HG03097 (cell line): ENCODE measurements at regions not wholly inside any gene's neighbourhood (a gene's known extent, or its start where the extent isn't known, plus 50 kb on each side); places are given as distances from the start of the nearest gene placed in this dataset.

ENCODE experiments used
- ATAC-seq: cut with Tn5 transposase; IDR thresholded peaks from one replicate; pipeline ENCODE4 v1.9.1; 2021; ENCODE audit not compliant: unreplicated experiment, low FRiP score

DNA sequence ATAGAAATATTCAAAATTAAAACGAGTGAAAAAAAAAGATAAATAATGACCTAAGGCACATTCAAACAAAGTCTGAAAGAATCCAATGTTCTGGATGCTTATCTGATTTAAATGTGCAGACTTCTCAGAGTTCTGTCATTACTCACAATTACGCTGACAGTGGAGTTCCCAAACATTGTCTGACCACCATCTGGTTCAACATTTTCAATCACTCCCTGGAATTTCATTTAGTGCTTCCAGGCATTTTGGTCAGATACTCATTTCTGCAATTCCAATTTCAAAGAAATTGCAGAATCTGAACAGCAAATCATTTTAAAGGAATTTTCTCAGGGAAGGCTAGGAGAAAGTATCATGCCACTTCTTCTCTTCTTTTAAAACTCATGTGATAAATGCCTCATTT is 398.2 kb upstream of the PDE3A start:
- ATAC-seq, result no peak

DNA sequence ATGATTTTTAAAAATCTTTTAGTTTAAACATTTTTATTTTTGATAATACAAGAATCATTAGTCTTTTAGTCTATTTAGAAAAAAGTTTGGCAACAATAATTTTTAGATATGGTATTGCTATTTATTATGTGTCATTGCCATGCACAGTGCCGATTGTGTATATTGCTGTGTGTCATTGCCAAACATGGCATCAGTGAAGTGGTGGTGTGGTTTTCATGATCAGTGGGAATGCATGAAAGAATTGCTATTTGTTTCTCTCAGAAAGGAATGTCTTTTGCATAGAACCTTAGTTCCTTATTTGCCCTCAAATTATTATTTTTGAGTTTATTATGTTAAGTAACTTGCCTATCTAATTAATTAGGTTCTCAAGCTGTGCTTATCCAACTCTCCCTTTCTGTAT is 397.5 kb upstream of the PDE3A start:
- ATAC-seq, result no peak

- no peak for ATAC-seq
Observed at GRCh38 chr12:19971361-19972280, 396.7 kb upstream of the PDE3A start.

GRCh38 chr12:19972325-19973288 is 395.7 kb upstream of the PDE3A start:
- no peak for ATAC-seq

- ATAC-seq, result no peak
Observed at GRCh38 chr12:19978193-19978592, 390.1 kb upstream of the PDE3A start.

DNA sequence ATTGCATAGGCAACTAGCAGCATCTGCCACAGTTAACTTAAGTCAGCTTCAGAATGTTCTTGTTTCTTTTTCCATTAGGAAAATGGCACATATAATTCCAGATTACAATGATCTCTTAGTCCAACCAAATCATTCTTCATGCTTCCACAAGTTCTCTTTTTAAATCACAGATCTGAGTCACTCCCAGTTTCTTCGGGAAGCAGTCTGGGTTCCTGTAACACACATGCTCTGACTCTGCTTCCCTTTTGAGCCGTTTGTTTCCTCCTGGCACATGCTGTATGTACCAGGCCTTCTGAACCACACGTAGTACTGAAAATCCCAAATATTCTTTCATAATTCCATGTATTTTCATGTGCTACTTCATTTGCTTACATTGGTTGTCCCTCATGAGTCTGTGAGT is 388.8 kb upstream of the PDE3A start:
- ATAC-seq, result no peak

GRCh38 chr12:19981944-19982343 is 386.4 kb upstream of the PDE3A start:
- no peak for ATAC-seq

DNA sequence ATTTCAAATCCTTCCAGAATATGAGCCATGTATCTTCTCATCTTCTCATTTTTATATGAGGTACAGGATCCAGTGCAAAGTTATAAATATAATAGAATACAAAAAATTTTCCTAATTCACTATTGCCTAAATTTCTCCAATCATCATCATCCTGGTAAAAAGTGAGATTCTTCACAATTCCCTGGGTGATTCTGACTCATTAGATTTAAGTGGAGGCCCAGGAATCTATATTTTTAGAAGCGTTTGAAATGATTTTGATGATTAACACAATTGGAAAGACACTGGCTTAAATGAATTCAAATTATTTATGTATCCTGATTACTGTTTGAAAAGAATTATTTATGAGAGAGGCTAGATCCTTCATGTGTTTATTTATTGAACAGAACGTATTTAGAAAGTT is 380.3 kb upstream of the PDE3A start:
- no peak for ATAC-seq

DNA sequence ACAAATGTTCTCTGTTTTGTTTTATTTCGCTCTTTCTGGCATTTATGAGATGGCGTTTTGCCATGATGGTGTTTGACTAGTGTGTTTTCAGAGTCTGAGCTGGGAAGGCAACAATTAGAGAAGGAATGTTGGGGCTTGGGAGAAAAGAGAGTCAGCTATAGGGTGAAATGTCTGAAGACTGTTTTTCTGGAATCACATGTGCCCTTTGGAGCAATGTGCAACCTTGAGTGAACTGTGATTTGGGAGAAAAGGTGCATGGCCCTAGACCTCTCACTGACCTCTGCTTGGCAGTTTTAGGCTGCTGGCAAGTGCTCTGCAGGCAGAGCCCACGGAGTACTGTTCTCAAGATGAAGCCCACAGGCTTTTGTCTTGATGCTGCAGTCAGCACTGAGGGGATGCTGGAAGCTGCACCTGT is 379.9 kb upstream of the PDE3A start:
- ATAC-seq, result no peak

- ATAC-seq, result no peak
Observed at GRCh38 chr12:19988948-19989347, 379.4 kb upstream of the PDE3A start.

DNA sequence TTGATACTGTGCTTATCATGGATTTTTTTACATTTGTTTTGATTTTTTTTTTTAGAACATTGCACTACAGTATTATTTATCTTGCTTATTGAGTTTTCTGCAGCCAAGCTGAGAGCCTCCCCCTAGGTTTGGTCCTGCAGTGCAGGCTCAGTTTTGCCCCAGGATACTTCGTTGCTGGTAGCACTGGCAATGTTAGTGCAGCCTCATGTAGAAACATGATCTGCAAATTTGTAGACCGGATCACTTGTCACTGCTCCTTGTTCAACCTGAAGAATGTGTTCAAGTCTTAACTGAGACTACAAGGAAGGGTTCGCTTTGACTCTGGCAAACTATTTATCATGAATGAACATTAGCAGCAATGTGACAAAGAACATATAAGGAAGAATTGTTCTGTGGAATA is 377.2 kb upstream of the PDE3A start:
- no peak for ATAC-seq

DNA sequence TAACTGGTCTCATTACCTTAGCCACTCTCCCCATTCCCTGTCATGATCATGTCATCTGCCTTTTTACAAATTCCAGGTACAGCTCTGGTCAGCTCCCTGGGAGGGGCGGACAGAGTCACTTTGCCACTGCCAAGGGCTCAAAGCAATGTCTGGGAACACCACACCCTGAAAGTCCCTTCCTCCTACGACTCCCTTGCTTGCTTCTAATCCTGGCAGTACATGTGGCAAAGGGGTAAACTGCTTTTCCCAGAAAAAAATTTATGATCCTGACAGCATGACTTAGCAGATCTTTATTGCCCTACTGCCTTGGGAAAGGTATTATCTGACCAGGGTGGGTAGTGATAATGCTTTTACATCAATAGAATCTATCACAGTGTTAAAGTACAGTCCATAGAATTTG is 376.0 kb upstream of the PDE3A start:
- no peak for ATAC-seq

- ATAC-seq, result no peak
Observed at GRCh38 chr12:19994968-19995367, 373.4 kb upstream of the PDE3A start.

DNA sequence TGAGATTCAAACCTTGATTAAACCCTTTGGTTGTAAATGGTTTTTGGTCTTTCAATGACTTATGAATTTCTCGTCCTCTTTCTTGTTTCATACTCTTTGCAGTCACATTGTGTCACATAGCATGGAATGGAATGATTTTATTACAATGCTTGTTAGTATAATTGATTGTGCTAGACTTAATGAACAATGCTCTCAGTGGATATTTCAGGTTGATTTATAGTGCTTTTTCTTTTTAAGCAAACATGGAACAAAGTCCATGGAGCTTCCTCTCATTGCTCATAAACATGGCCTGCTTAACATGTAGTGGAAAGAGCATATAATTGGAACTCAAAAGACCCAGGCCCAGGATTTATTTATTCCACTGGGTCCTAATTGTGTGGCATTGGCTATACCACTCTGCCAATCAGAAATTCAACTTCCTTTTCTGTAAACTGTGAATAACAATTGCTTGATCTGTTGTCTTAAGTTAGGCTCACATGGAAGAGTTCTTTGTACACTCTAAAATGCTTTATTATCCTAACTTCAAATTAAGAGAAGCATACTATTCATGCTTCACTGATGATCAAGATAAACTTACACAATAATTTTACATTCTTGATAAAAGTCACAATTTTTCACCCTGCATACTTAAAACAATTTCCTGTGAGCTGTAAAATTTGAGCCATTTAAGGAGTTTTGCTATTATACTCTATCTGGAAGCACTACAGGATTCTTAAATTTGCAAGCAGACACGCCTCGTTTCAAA is 370.5 kb upstream of the PDE3A start:
- no peak for ATAC-seq

DNA sequence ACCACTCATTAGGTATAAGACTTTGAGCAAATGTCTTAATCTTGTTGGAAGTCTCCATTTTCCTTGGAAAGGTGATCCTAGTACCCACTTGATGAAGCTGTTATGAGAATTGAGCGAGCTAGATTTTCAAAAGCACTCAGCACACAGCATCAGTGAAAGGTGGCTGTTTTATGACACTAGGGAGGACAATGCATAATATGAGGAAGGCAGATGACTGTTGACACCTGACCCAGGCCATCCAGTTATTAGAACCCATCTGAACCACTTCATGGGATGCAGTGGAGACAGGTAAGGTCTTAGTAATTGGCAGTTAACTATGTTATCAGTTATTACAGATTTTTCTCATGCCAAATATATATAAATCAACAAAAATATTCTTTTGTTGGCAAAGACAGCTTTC is 369.9 kb upstream of the PDE3A start:
- ATAC-seq, result no peak

DNA sequence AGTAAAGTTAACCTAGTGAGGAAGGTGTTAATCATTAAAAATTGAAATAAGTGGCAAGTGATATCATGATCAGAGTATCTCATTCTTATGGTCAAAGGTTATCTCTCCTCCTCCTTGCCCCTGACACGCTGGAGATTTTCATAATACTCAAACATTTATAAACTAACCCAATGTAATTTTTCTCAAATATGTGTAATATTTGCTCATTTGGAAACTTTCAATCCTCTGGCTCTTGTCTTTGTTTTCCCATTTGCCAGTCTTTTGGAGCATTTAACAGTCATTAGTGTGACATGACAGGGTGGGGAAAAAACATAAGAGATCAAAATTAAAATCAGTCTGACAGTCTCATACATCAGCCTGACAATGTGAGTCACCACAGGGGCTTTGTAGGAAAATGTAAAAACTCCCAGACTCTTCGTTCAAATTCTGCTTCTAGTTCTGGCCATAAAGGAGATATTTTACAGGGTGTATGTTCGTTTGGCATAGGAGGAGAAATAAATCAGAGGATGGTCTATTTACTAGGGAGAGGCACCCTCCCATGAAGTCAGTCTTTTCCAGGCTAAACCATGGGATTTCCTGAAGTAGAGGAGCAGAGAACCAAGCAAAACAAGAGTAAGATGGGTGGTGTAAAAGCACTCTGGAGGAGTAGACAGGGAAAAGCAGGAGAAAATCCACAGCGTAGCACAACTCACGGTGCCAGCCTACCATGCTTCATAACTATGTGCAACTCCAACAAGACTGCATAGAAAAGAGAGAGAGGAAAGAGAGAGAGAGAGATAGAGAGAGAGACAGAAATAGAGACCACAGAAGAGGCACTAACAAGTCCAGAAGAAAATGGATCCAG is 369.2 kb upstream of the PDE3A start:
- no peak for ATAC-seq

DNA sequence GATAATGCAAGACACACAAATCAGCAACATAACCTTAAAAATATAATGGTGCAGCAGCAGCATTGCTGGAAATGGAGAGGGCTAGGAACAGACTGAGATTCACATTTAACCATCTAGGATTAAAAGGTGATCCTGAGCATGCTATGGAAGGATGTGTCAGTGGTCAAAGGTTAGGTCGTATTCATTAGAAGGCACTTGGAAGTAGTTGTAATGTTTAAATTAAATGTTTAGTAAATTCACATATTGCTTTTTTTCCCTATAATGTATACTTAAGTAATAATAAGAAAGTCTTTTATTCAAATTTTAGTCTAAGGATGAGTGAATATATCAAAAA is 368.6 kb upstream of the PDE3A start:
- no peak for ATAC-seq

DNA sequence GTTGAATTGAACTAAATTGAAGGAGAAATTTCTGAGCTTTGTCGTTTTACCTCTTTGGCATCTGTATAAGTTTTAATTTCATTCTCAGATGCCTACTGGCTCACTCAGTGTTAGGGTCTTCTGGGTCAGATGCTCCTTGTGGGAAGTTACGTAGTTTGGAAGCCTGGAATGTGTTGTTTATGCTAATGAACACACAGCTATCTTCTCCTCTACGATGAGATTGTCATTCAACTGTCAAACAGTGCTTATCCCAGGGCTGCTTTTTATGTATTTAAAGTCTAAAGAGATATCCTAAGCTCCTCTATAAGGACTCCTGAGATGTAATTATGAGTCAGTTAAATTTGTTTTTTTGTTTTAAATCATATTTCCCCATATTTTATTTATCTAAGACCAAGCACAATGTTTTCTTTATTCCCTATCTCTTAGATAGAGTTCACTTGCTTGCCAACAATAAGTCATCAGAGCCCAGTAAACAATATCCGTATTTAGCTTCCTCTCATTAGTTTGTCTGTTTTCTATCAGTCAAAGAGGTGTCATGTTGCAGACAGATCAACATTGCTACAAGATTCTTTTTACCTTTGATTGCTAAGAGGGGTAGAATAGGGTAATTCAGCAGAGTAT is 368.0 kb upstream of the PDE3A start:
- no peak for ATAC-seq

DNA sequence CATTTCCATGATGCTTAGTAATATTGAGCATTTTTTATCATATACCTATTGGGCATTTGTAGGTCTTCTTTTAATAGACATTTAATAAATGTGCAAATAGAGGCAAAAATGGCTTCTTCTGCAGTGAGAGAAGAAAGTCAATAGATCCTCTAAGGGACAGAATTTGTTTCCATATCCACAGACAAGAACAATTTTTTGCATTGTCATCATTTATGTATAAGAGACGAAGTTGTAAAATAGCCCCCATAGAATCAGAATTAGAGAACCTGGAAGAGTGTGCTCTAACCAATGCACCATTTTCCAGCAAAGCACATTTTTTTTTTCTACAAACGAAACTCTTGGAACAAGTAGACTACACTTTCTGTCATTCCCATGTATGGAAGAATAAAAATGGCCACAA is 365.1 kb upstream of the PDE3A start:
- ATAC-seq, result no peak

GRCh38 chr12:20004952-20005351 is 363.4 kb upstream of the PDE3A start:
- ATAC-seq, result no peak
